ENCODE measurements at regions not wholly inside any gene's neighbourhood (a gene's known extent, or its start where the extent isn't known, plus 50 kb on each side); places are given as distances from the start of the nearest gene placed in this dataset.
A peak's percentile ranks its signal among the peaks of the same experiment; 100 is the strongest.

DNA sequence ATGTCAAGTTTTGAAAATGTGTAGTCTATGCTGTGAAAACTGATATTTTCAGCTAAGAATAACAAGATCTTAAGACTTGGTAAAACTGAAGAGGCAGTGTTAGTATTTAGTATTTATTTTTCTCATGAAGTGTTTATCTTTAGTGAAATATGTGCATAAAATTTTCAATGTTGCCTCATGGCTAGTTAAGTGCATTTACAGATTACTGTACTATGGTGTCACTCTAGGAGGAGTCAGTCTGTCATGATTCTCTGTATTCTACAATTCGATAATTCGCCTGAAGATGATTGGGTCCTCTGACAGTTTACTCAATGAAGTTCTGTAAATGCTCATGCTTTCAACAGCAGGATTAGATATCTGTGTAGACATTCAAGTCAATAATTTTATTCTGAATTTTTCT is 488.1 kb upstream of the GRM3 start:
- H3K4me3 Mint-ChIP-seq (ENCODE audit: unreplicated experiment) = no peak overlapping the region
- no peaks in the 10 kb centered on the region for H3K36me3 Mint-ChIP-seq (ENCODE audit: insufficient read depth, unreplicated experiment)
- H3K4me1 ChIP-seq = no peaks in the 10 kb centered on the region
- no peak overlapping the region for H3K4me3 ChIP-seq (ENCODE audit: low read depth, low read length)
- peaks cover under 1% of the 10 kb centered on the region for H3K27me3 Mint-ChIP-seq (ENCODE audit: insufficient read depth, unreplicated experiment)
- POLR2A ChIA-PET = no interaction called here
- no peak for DNase-seq
- intact Hi-C loops (cut with micrococcal nuclease; ENCODE audit: unreplicated experiment) = no loop called here
- no peaks in the 10 kb centered on the region for H3K9me3 Mint-ChIP-seq (ENCODE audit: unreplicated experiment)
- CTCF ChIA-PET = no interaction called here
- no peaks in the 10 kb centered on the region for H3K36me3 ChIP-seq (ENCODE audit: control insufficient read depth, insufficient read depth, low read length)
- H3K27me3 ChIP-seq (replicated peaks; ENCODE audit: control insufficient read depth, insufficient read depth, low read length) = no peaks in the 10 kb centered on the region
- no peaks in the 10 kb centered on the region for H3K9me3 ChIP-seq
- BruUV-seq (replicated peaks) = no TSS peak
- H3K4me1 Mint-ChIP-seq (ENCODE audit: low read depth, unreplicated experiment) = no peaks in the 10 kb centered on the region
- H3K27ac Mint-ChIP-seq (ENCODE audit: unreplicated experiment) = no peak overlapping the region
- TF ChIP-seq, protein P1, sequence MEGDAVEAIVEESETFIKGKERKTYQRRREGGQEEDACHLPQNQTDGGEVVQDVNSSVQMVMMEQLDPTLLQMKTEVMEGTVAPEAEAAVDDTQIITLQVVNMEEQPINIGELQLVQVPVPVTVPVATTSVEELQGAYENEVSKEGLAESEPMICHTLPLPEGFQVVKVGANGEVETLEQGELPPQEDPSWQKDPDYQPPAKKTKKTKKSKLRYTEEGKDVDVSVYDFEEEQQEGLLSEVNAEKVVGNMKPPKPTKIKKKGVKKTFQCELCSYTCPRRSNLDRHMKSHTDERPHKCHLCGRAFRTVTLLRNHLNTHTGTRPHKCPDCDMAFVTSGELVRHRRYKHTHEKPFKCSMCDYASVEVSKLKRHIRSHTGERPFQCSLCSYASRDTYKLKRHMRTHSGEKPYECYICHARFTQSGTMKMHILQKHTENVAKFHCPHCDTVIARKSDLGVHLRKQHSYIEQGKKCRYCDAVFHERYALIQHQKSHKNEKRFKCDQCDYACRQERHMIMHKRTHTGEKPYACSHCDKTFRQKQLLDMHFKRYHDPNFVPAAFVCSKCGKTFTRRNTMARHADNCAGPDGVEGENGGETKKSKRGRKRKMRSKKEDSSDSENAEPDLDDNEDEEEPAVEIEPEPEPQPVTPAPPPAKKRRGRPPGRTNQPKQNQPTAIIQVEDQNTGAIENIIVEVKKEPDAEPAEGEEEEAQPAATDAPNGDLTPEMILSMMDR (IDR thresholded peaks at IDR 0.05; ENCODE audit: insufficient read depth in 1 of 2, low read depth in 1 of 2, low read length in 1 of 2, severe bottlenecking in 1 of 2, unreplicated experiment in 1 of 2) = no peak

DNA sequence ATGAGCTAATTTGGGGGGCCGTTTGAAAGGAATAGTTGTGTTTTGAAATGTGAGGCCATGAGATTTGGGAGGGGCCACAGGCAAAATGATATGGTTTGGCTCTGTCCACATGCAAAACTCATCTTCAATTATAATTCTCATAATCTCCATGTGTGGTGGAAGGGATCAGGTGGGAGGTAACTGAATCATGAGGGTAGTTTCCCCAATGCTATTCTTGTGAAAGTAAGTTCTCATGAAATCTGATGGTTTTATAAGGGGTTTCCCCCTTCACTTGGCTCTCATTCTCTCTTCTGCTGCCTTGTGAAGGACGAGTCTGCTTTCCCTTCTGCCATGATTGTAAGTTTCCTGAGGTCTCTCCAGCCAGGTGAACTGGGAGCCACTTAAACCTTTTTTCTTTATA is 490.8 kb upstream of the GRM3 start:
- Mint-ChIP-seq H3K4me3 (ENCODE audit: unreplicated experiment) (no peak overlapping the region), H3K4me1 (ENCODE audit: low read depth, unreplicated experiment) (no peaks in the 10 kb centered on the region), H3K27me3 (ENCODE audit: insufficient read depth, unreplicated experiment) (no peaks in the 10 kb centered on the region), H3K36me3 (ENCODE audit: insufficient read depth, unreplicated experiment) (no peaks in the 10 kb centered on the region), H3K9me3 (ENCODE audit: unreplicated experiment) (no peaks in the 10 kb centered on the region), H3K27ac (ENCODE audit: unreplicated experiment) (no peak overlapping the region)
- no peaks in the 10 kb centered on the region for H3K9me3 ChIP-seq
- intact Hi-C loops (cut with micrococcal nuclease; ENCODE audit: unreplicated experiment) = no loop called here
- H3K36me3 ChIP-seq (ENCODE audit: control insufficient read depth, insufficient read depth, low read length) = no peaks in the 10 kb centered on the region
- DNase-seq = no peak
- H3K4me3 ChIP-seq (ENCODE audit: low read depth, low read length) = no peak overlapping the region
- ChIA-PET POLR2A (no interaction called here), CTCF (no interaction called here)
- H3K4me1 ChIP-seq = no peaks in the 10 kb centered on the region
- H3K27me3 ChIP-seq (replicated peaks; ENCODE audit: control insufficient read depth, insufficient read depth, low read length) = no peaks in the 10 kb centered on the region
- BruUV-seq (replicated peaks) = no TSS peak
- TF ChIP-seq, protein P1 (IDR thresholded peaks at IDR 0.05; ENCODE audit: insufficient read depth in 1 of 2, low read depth in 1 of 2, low read length in 1 of 2, severe bottlenecking in 1 of 2, unreplicated experiment in 1 of 2) = no peak

DNA sequence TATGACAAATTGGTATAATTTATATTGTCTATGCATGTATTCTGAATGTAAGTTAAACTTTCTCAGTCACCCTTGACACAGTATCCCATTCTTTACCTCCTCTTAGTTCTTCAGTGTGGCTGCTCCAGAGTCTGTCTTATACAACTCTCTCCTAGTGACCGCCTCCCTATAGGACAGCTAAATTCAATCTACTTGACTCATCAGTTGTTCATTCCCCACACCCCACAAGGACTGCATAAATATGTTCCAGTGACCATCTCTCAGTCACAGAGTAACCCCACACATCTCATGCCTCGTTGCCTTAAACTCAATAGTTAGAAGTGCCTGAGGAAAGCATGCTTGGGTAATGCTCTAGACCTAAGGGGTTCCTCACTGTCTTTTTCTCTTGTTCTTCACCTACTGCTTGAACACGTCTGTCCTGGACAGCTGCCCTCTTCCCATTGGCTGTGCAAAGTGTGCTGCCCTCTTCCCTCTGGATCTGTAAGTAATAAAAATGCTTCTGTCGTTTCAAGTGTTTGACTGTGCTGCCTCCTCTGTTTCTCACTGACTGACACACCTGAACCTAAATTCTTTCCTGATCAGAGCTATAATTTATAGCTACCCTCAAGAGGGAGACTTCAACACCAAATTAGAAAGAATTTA is 494.6 kb upstream of the GRM3 start:
- intact Hi-C loops (cut with micrococcal nuclease; ENCODE audit: unreplicated experiment) = loop anchor here (2.0 kb wide), 1 partner anchor 258 kb away; no protein-coding TSS in a partner anchor
- CTCF ChIA-PET = no interaction called here
- no peak overlapping the region for H3K4me3 ChIP-seq (ENCODE audit: low read depth, low read length)
- H3K4me1 Mint-ChIP-seq (ENCODE audit: low read depth, unreplicated experiment) = no peaks in the 10 kb centered on the region
- H3K9me3 Mint-ChIP-seq (ENCODE audit: unreplicated experiment) = no peaks in the 10 kb centered on the region
- BruUV-seq (replicated peaks) = no TSS peak
- no peaks in the 10 kb centered on the region for H3K9me3 ChIP-seq
- H3K27ac Mint-ChIP-seq (ENCODE audit: unreplicated experiment) = no peak overlapping the region
- TF ChIP-seq, protein P1 (IDR thresholded peaks at IDR 0.05; ENCODE audit: insufficient read depth in 1 of 2, low read depth in 1 of 2, low read length in 1 of 2, severe bottlenecking in 1 of 2, unreplicated experiment in 1 of 2) = no peak
- no peaks in the 10 kb centered on the region for H3K36me3 Mint-ChIP-seq (ENCODE audit: insufficient read depth, unreplicated experiment)
- DNase-seq = peak in 1 of 2 experiments; percentile 5
- no peak overlapping the region for H3K4me3 Mint-ChIP-seq (ENCODE audit: unreplicated experiment)
- peaks cover 2% of the 10 kb centered on the region for H3K27me3 Mint-ChIP-seq (ENCODE audit: insufficient read depth, unreplicated experiment)
- POLR2A ChIA-PET = no interaction called here
- H3K27me3 ChIP-seq (replicated peaks; ENCODE audit: control insufficient read depth, insufficient read depth, low read length) = no peaks in the 10 kb centered on the region
- no peaks in the 10 kb centered on the region for H3K4me1 ChIP-seq
- no peaks in the 10 kb centered on the region for H3K36me3 ChIP-seq (ENCODE audit: control insufficient read depth, insufficient read depth, low read length)

Measured in Caco-2 (cell line).